GM12875 (cell line): ENCODE measurements at regions not wholly inside any gene's neighbourhood (a gene's known extent, or its start where the extent isn't known, plus 50 kb on each side); places are given as distances from the start of the nearest gene placed in this dataset.

ENCODE experiments used
- H3K4me3 ChIP-seq: one replicate; pipeline ENCODE4 v1.5.1; 2011; ENCODE audit warnings: low read depth, low read length, control low read depth
- CTCF ChIP-seq: IDR thresholded peaks from 2 replicates; pipeline ENCODE4 v1.5.1; 2011; ENCODE audit warnings: low read depth, mild to moderate bottlenecking, control low read depth, inconsistent platforms, low read length, moderate library complexity, borderline replicate concordance; ENCODE audit not compliant: insufficient read depth

GRCh38 chr14:30088620-30089019 lies 161.0 kb upstream of the PRKD1 start:
- no peak for TF ChIP-seq CTCF

GRCh38 chr14:30108975-30109700 lies 181.5 kb upstream of the PRKD1 start:
- H3K4me3 ChIP-seq, result no peak overlapping the region
- TF ChIP-seq CTCF, result no peak

More at GRCh38 chr14:30088620-30089019, 161.0 kb upstream of the PRKD1 start:
- H3K4me3 ChIP-seq, result no peak overlapping the region

GRCh38 chr14:30114051-30114450 lies 186.4 kb upstream of the PRKD1 start:
- H3K4me3 ChIP-seq, result no peak overlapping the region
- TF ChIP-seq CTCF, result no peak

- no peak for TF ChIP-seq CTCF
- H3K4me3 ChIP-seq, result no peak overlapping the region
These were observed 188.1 kb upstream of the PRKD1 start for GRCh38 chr14:30115756-30116155.

GRCh38 chr14:30118992-30119640 lies 191.5 kb upstream of the PRKD1 start:
- no peak for TF ChIP-seq CTCF
- no peak overlapping the region for H3K4me3 ChIP-seq

GRCh38 chr14:30125322-30125979 lies 197.8 kb upstream of the PRKD1 start:
- TF ChIP-seq CTCF, result no peak
- no peak overlapping the region for H3K4me3 ChIP-seq
